HL-60/S4 (cell line): ENCODE measurements at regions not wholly inside any gene's neighbourhood (a gene's known extent, or its start where the extent isn't known, plus 50 kb on each side); places are given as distances from the start of the nearest gene placed in this dataset.
"Not testable (repeated sequence)": the region's sequence is repeated elsewhere in the genome, so short reads cannot be mapped to it uniquely, and the experiment has no call there.

Experiments
- in situ Hi-C: fragments of 300-500 bp; cut with MboI; formaldehyde crosslinking; loops from 2 replicates; pipeline ENCODE4 v1.14.3; 2022; ENCODE audit warnings: low sequenced_read_pairs

- in situ Hi-C loops, result no loop called here
These were observed 237.0 kb downstream of the UACA start for GRCh38 chr15:70526221-70526973.

GRCh38 chr15:70525551-70525950 lies 237.8 kb downstream of the UACA start:
- in situ Hi-C loops, result no loop called here

- in situ Hi-C loops, result no loop called here
These were observed 238.9 kb downstream of the UACA start for GRCh38 chr15:70524470-70524869.

GRCh38 chr15:70523616-70524015 lies 239.7 kb downstream of the UACA start:
- in situ Hi-C loops, result no loop called here

GRCh38 chr15:70523192-70523591 lies 240.2 kb downstream of the UACA start:
- in situ Hi-C loops, result no loop called here

GRCh38 chr15:70522323-70522966 lies 240.9 kb downstream of the UACA start:
- in situ Hi-C loops, result no loop called here

- in situ Hi-C loops, result no loop called here
These were observed 241.6 kb downstream of the UACA start for GRCh38 chr15:70521576-70522322.

- in situ Hi-C loops, result no loop called here
These were observed 243.7 kb downstream of the UACA start for GRCh38 chr15:70519616-70520015.

- in situ Hi-C loops, result no loop called here
These were observed 244.4 kb downstream of the UACA start for GRCh38 chr15:70519004-70519365.

- in situ Hi-C loops, result no loop called here
These were observed 245.0 kb downstream of the UACA start for GRCh38 chr15:70518201-70519003.

GRCh38 chr15:70517194-70517590 lies 246.2 kb downstream of the UACA start:
- in situ Hi-C loops, result no loop called here

- in situ Hi-C loops, result no loop called here
These were observed 246.8 kb downstream of the UACA start for GRCh38 chr15:70516408-70517193.

GRCh38 chr15:70514251-70514650 lies 249.1 kb downstream of the UACA start:
- in situ Hi-C loops, result no loop called here

GRCh38 chr15:70513819-70514218 lies 249.5 kb downstream of the UACA start:
- in situ Hi-C loops, result no loop called here

- in situ Hi-C loops, result no loop called here
These were observed 250.5 kb downstream of the UACA start for GRCh38 chr15:70512772-70513362.

GRCh38 chr15:70511972-70512587 lies 251.3 kb downstream of the UACA start:
- in situ Hi-C loops, result not testable (repeated sequence)

GRCh38 chr15:70510433-70510832 lies 252.9 kb downstream of the UACA start:
- in situ Hi-C loops, result no loop called here

GRCh38 chr15:70509731-70510143 lies 253.6 kb downstream of the UACA start:
- in situ Hi-C loops, result no loop called here

- in situ Hi-C loops, result no loop called here
These were observed 254.1 kb downstream of the UACA start for GRCh38 chr15:70509282-70509662.
